ENCODE measurements at regions not wholly inside any gene's neighbourhood (a gene's known extent, or its start where the extent isn't known, plus 50 kb on each side); places are given as distances from the start of the nearest gene placed in this dataset.
A peak's percentile ranks its signal among the peaks of the same experiment; 100 is the strongest.
"Not testable (repeated sequence)": the region's sequence is repeated elsewhere in the genome, so short reads cannot be mapped to it uniquely, and the experiment has no call there.

- no peak for DNase-seq (ENCODE audit: low read depth)
Observed at GRCh38 chr7:149334930-149335329, 72.9 kb downstream of the ZNF783 start.

- no peak for DNase-seq (ENCODE audit: low read depth)
Observed at GRCh38 chr7:149348758-149349369, 86.9 kb downstream of the ZNF783 start.

- no peak for DNase-seq (ENCODE audit: low read depth)
Observed at GRCh38 chr7:149353739-149354504, 91.9 kb downstream of the ZNF783 start.

GRCh38 chr7:149355035-149355389 lies 93.0 kb downstream of the ZNF783 start:
- not testable (repeated sequence) for DNase-seq (ENCODE audit: low read depth)

- DNase-seq (ENCODE audit: low read depth): peak; percentile 58
Observed at GRCh38 chr7:149355390-149356048, 93.5 kb downstream of the ZNF783 start.

- DNase-seq (ENCODE audit: low read depth): no peak
Observed at GRCh38 chr7:149362696-149363095, 98.2 kb downstream of the ZNF777 start.

GRCh38 chr7:149367418-149368180 lies 93.3 kb downstream of the ZNF777 start:
- DNase-seq (ENCODE audit: low read depth): no peak

GRCh38 chr7:149369497-149369896 lies 91.4 kb downstream of the ZNF777 start:
- DNase-seq (ENCODE audit: low read depth): no peak

GRCh38 chr7:149370790-149371189 lies 90.1 kb downstream of the ZNF777 start:
- no peak for DNase-seq (ENCODE audit: low read depth)

GRCh38 chr7:149373089-149373488 lies 87.8 kb downstream of the ZNF777 start:
- DNase-seq (ENCODE audit: low read depth): no peak

GRCh38 chr7:149375234-149376008 lies 85.4 kb downstream of the ZNF777 start:
- no peak for DNase-seq (ENCODE audit: low read depth)

- no peak for DNase-seq (ENCODE audit: low read depth)
Observed at GRCh38 chr7:149377386-149377785, 83.5 kb downstream of the ZNF777 start.

- DNase-seq (ENCODE audit: low read depth): no peak
Observed at GRCh38 chr7:149379625-149380024, 81.2 kb downstream of the ZNF777 start.

- no peak for DNase-seq (ENCODE audit: low read depth)
Observed at GRCh38 chr7:149381245-149381644, 79.6 kb downstream of the ZNF777 start.

Measured in LHCN-M2 (cell line).